ENCODE measurements at regions not wholly inside any gene's neighbourhood (a gene's known extent, or its start where the extent isn't known, plus 50 kb on each side); places are given as distances from the start of the nearest gene placed in this dataset.

- intact Hi-C loops (cut with DNase I), result no loop called here
- H3K36me3 ChIP-seq, result no peaks in the 10 kb centered on the region
- no peaks in the 10 kb centered on the region for H3K9me3 ChIP-seq
- DNase-seq (ENCODE audit: low spot score), result no peak
- H3K4me3 ChIP-seq, result no peak overlapping the region
- TF ChIP-seq POLR2AphosphoS5 (IDR thresholded peaks at IDR 0.05), result no peak
- TF ChIP-seq POLR2A (IDR thresholded peaks at IDR 0.05), result no peak
- TF ChIP-seq CTCF (IDR thresholded peaks at IDR 0.05), result no peak
- WGBS, result 88% methylated on average over 8 of the region's 8 CpGs
- H3K27ac ChIP-seq, result no peak overlapping the region
- no peaks in the 10 kb centered on the region for H3K4me1 ChIP-seq (replicated peaks)
- no peaks in the 10 kb centered on the region for H3K27me3 ChIP-seq (replicated peaks; ENCODE audit: insufficient read depth)
Measured at GRCh38 chr21:34268493-34268892, 95.3 kb upstream of the KCNE2 start.

GRCh38 chr21:34270411-34270810 lies 93.4 kb upstream of the KCNE2 start:
- no peaks in the 10 kb centered on the region for H3K36me3 ChIP-seq
- intact Hi-C loops (cut with DNase I), result no loop called here
- no peak for DNase-seq (ENCODE audit: low spot score)
- TF ChIP-seq CTCF (IDR thresholded peaks at IDR 0.05) (no peak), POLR2A (IDR thresholded peaks at IDR 0.05) (no peak), POLR2AphosphoS5 (IDR thresholded peaks at IDR 0.05) (no peak)
- no peak overlapping the region for H3K27ac ChIP-seq
- H3K4me1 ChIP-seq (replicated peaks), result no peaks in the 10 kb centered on the region
- H3K27me3 ChIP-seq (replicated peaks; ENCODE audit: insufficient read depth), result no peaks in the 10 kb centered on the region
- WGBS, result 85% methylated on average over 6 of the region's 6 CpGs
- H3K4me3 ChIP-seq, result no peak overlapping the region
- H3K9me3 ChIP-seq, result no peaks in the 10 kb centered on the region

GRCh38 chr21:34271189-34271851 lies 92.5 kb upstream of the KCNE2 start:
- intact Hi-C loops (cut with DNase I), result no loop called here
- H3K27me3 ChIP-seq (replicated peaks; ENCODE audit: insufficient read depth), result no peaks in the 10 kb centered on the region
- no peak overlapping the region for H3K4me3 ChIP-seq
- no peaks in the 10 kb centered on the region for H3K4me1 ChIP-seq (replicated peaks)
- H3K9me3 ChIP-seq, result no peaks in the 10 kb centered on the region
- WGBS, result 99% methylated on average over 2 of the region's 2 CpGs
- DNase-seq (ENCODE audit: low spot score), result no peak
- no peak overlapping the region for H3K27ac ChIP-seq
- no peak for TF ChIP-seq POLR2A (IDR thresholded peaks at IDR 0.05)
- no peak for TF ChIP-seq CTCF (IDR thresholded peaks at IDR 0.05)
- TF ChIP-seq POLR2AphosphoS5 (IDR thresholded peaks at IDR 0.05), result no peak
- no peaks in the 10 kb centered on the region for H3K36me3 ChIP-seq

GRCh38 chr21:34272321-34272720 lies 91.5 kb upstream of the KCNE2 start:
- Histone ChIP-seq H3K9me3 (no peaks in the 10 kb centered on the region), H3K4me3 (no peak overlapping the region), H3K27ac (no peak overlapping the region), H3K4me1 (replicated peaks) (no peaks in the 10 kb centered on the region), H3K27me3 (replicated peaks; ENCODE audit: insufficient read depth) (no peaks in the 10 kb centered on the region), H3K36me3 (no peaks in the 10 kb centered on the region)
- no peak for DNase-seq (ENCODE audit: low spot score)
- no peak for TF ChIP-seq POLR2A (IDR thresholded peaks at IDR 0.05)
- TF ChIP-seq POLR2AphosphoS5 (IDR thresholded peaks at IDR 0.05), result no peak
- WGBS, result 80% methylated on average over 5 of the region's 5 CpGs
- intact Hi-C loops (cut with DNase I), result no loop called here

- 51% methylated on average over 2 of the region's 2 CpGs for WGBS
- intact Hi-C loops (cut with DNase I), result no loop called here
- Histone ChIP-seq H3K9me3 (no peaks in the 10 kb centered on the region), H3K36me3 (no peaks in the 10 kb centered on the region), H3K4me1 (replicated peaks) (no peaks in the 10 kb centered on the region), H3K4me3 (no peak overlapping the region), H3K27ac (no peak overlapping the region), H3K27me3 (replicated peaks; ENCODE audit: insufficient read depth) (no peaks in the 10 kb centered on the region)
- DNase-seq (ENCODE audit: low spot score), result no peak
- TF ChIP-seq POLR2A (IDR thresholded peaks at IDR 0.05) (no peak), CTCF (IDR thresholded peaks at IDR 0.05) (no peak), POLR2AphosphoS5 (IDR thresholded peaks at IDR 0.05) (no peak)
Measured at GRCh38 chr21:34274001-34274400, 89.8 kb upstream of the KCNE2 start.

Data from prostate gland (tissue), 2 donors.